ENCODE measurements at regions not wholly inside any gene's neighbourhood (a gene's known extent, or its start where the extent isn't known, plus 50 kb on each side); places are given as distances from the start of the nearest gene placed in this dataset.

DNA sequence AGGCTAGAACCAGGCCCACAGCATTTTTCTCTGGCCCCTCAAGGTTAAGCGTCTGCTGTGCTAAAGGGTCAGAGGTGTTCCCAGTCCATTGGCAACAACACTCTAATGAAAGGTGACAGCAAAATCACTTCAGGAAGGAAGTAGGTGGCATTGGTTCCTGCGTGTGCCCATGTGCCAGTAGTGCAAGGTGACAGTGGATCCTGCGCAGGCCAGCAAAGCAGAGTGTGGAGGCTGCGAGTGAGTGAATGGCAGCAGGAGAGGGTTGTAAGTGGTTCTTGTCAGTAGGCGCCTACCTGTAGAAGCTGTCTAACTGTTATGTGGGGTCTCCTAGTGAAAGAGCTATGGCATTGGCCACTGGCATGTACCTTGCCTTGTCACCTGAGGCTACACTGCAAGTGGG is 898.2 kb upstream of the TYRP1 start:
- no peaks in the 10 kb centered on the region for H3K9me3 ChIP-seq (ENCODE audit: control insufficient read depth, insufficient read depth, low read length)
- H3K4me3 ChIP-seq (ENCODE audit: low read length), result no peak overlapping the region
- H3K27ac ChIP-seq (ENCODE audit: low read length), result no peak overlapping the region
- 92% methylated on average over 5 of the region's 5 CpGs for WGBS (ENCODE audit: insufficient coverage)
- no peaks in the 10 kb centered on the region for H3K36me3 ChIP-seq (ENCODE audit: control insufficient read depth, insufficient read depth, low read length)
- Mint-ChIP-seq H3K4me3 (no peak overlapping the region), H3K9me3 (peaks cover 8 to 22% of the 10 kb centered on the region in 2 donors), H3K27me3 (ENCODE audit: low read depth in 2 of 2) (no peaks in the 10 kb centered on the region), H3K27ac (no peak overlapping the region), H3K36me3 (no peaks in the 10 kb centered on the region), H3K4me1 (no peaks in the 10 kb centered on the region)
- intact Hi-C loops (cut with micrococcal nuclease), result no loop called here
- no peak for ATAC-seq
- no peaks in the 10 kb centered on the region for H3K4me1 ChIP-seq (ENCODE audit: control insufficient read depth, insufficient read depth, low read length)
- DNase-seq, result no peak
- TF ChIP-seq, protein P1, sequence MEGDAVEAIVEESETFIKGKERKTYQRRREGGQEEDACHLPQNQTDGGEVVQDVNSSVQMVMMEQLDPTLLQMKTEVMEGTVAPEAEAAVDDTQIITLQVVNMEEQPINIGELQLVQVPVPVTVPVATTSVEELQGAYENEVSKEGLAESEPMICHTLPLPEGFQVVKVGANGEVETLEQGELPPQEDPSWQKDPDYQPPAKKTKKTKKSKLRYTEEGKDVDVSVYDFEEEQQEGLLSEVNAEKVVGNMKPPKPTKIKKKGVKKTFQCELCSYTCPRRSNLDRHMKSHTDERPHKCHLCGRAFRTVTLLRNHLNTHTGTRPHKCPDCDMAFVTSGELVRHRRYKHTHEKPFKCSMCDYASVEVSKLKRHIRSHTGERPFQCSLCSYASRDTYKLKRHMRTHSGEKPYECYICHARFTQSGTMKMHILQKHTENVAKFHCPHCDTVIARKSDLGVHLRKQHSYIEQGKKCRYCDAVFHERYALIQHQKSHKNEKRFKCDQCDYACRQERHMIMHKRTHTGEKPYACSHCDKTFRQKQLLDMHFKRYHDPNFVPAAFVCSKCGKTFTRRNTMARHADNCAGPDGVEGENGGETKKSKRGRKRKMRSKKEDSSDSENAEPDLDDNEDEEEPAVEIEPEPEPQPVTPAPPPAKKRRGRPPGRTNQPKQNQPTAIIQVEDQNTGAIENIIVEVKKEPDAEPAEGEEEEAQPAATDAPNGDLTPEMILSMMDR (IDR thresholded peaks at IDR 0.05), result no peak
- no peaks in the 10 kb centered on the region for H3K27me3 ChIP-seq (ENCODE audit: control insufficient read depth, insufficient read depth, low read length)

DNA sequence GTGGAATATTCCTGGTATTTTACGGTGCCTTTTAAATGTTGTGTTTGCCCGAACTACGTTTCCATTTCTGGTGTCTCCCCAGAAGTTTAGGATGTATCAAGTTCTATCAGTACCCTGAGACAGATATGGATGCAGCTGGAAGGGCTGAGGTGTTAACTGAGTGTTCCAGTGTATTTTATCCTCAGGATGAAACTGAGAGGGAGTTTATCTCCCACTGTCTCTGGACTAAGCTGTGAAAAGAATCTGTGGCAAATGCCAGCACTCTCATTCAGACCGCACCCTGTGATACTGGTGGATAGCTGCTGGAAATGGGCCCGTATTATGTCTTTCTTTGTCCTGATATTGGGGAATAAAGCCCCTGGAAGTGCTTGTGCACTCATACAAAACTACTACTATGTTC is 887.2 kb upstream of the TYRP1 start:
- DNase-seq (no peak), ATAC-seq (no peak)
- intact Hi-C loops (cut with micrococcal nuclease), result no loop called here
- WGBS (ENCODE audit: insufficient coverage), result 86% methylated on average over 4 of the region's 5 CpGs
- TF ChIP-seq, protein P1 (IDR thresholded peaks at IDR 0.05), result no peak
- H3K36me3 ChIP-seq (ENCODE audit: control insufficient read depth, insufficient read depth, low read length), result no peaks in the 10 kb centered on the region
- no peaks in the 10 kb centered on the region for H3K4me1 ChIP-seq (ENCODE audit: control insufficient read depth, insufficient read depth, low read length)
- Mint-ChIP-seq H3K36me3 (no peaks in the 10 kb centered on the region), H3K4me1 (no peaks in the 10 kb centered on the region), H3K27me3 (ENCODE audit: low read depth in 2 of 2) (no peaks in the 10 kb centered on the region), H3K27ac (no peak overlapping the region), H3K9me3 (peaks cover 6 to 13% of the 10 kb centered on the region in 2 donors), H3K4me3 (no peak overlapping the region)
- no peaks in the 10 kb centered on the region for H3K9me3 ChIP-seq (ENCODE audit: control insufficient read depth, insufficient read depth, low read length)
- H3K27ac ChIP-seq (ENCODE audit: low read length), result no peak overlapping the region
- H3K4me3 ChIP-seq (ENCODE audit: low read length), result no peak overlapping the region
- no peaks in the 10 kb centered on the region for H3K27me3 ChIP-seq (ENCODE audit: control insufficient read depth, insufficient read depth, low read length)

DNA sequence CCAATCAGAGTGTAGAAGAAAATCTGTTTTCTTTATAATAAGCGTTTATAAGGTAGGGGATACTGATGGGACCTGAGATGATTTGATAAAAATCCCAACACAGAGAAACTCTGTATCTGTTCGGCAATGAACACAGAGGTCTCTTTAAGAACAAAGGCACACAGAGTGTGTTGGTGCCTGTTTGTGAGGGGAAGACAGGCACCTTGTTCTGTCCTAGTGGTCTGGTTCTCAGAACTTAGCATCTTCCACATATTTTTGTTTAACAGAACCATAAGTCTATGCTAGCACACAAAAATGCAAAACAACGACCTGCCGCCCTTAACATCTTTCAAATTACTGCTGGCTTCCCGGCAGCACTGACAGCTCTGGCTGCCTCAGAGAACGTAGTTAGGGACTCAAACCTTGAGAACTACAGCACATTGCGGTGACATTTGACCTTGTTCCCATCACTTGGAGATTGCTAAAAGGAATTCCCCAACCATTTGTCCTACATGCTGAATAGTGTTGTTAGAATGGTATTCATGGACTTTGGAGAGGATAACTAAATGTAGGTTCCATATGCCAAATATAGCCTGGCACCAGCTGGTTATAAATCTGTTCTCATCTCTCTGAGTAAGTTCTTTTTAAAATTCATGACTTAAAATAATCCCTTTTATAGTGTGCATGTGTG is 871.7 kb upstream of the TYRP1 start:
- intact Hi-C loops (cut with micrococcal nuclease), result loop anchor here (10.0 kb wide), 1 partner anchor 83 kb away; no protein-coding TSS in a partner anchor
- Histone ChIP-seq H3K27me3 (ENCODE audit: control insufficient read depth, insufficient read depth, low read length) (no peaks in the 10 kb centered on the region), H3K9me3 (ENCODE audit: control insufficient read depth, insufficient read depth, low read length) (no peaks in the 10 kb centered on the region), H3K4me1 (ENCODE audit: control insufficient read depth, insufficient read depth, low read length) (no peaks in the 10 kb centered on the region), H3K4me3 (ENCODE audit: low read length) (no peak overlapping the region), H3K36me3 (ENCODE audit: control insufficient read depth, insufficient read depth, low read length) (no peaks in the 10 kb centered on the region), H3K27ac (ENCODE audit: low read length) (no peak overlapping the region)
- ATAC-seq (no peak), DNase-seq (no peak)
- peaks cover 5 to 14% of the 10 kb centered on the region in 2 donors for H3K9me3 Mint-ChIP-seq
- WGBS (ENCODE audit: insufficient coverage), result 81% methylated on average over 7 of the region's 7 CpGs
- TF ChIP-seq, protein P1 (IDR thresholded peaks at IDR 0.05), result no peak
- no peak overlapping the region for H3K4me3 Mint-ChIP-seq
- no peaks in the 10 kb centered on the region for H3K4me1 Mint-ChIP-seq
- H3K36me3 Mint-ChIP-seq, result no peaks in the 10 kb centered on the region
- H3K27me3 Mint-ChIP-seq (ENCODE audit: low read depth in 2 of 2), result no peaks in the 10 kb centered on the region
- H3K27ac Mint-ChIP-seq, result no peak overlapping the region

GRCh38 chr9:11828201-11828600 is 865.0 kb upstream of the TYRP1 start:
- Mint-ChIP-seq H3K9me3 (peaks cover 5 to 16% of the 10 kb centered on the region in 2 donors), H3K4me3 (no peak overlapping the region), H3K27me3 (ENCODE audit: low read depth in 2 of 2) (no peaks in the 10 kb centered on the region), H3K36me3 (no peaks in the 10 kb centered on the region), H3K27ac (no peak overlapping the region), H3K4me1 (no peaks in the 10 kb centered on the region)
- ATAC-seq (no peak), DNase-seq (no peak)
- TF ChIP-seq, protein P1 (IDR thresholded peaks at IDR 0.05), result no peak
- Histone ChIP-seq H3K36me3 (ENCODE audit: control insufficient read depth, insufficient read depth, low read length) (no peaks in the 10 kb centered on the region), H3K4me1 (ENCODE audit: control insufficient read depth, insufficient read depth, low read length) (no peaks in the 10 kb centered on the region), H3K27ac (ENCODE audit: low read length) (no peak overlapping the region), H3K9me3 (ENCODE audit: control insufficient read depth, insufficient read depth, low read length) (no peaks in the 10 kb centered on the region), H3K4me3 (ENCODE audit: low read length) (no peak overlapping the region), H3K27me3 (ENCODE audit: control insufficient read depth, insufficient read depth, low read length) (no peaks in the 10 kb centered on the region)
- intact Hi-C loops (cut with micrococcal nuclease), result loop anchor here (10.0 kb wide), 1 partner anchor 77 kb away; no protein-coding TSS in a partner anchor
- 100% methylated on average over 2 of the region's 3 CpGs for WGBS (ENCODE audit: insufficient coverage)
